ENCODE measurements at regions not wholly inside any gene's neighbourhood (a gene's known extent, or its start where the extent isn't known, plus 50 kb on each side); places are given as distances from the start of the nearest gene placed in this dataset.

- DNase-seq (ENCODE audit: low read depth): no peak
Measured at GRCh38 chr2:111219285-111219684, 98.6 kb downstream of the BCL2L11 start.

GRCh38 chr2:111219734-111220505, 99.2 kb downstream of the BCL2L11 start:
- no peak for DNase-seq (ENCODE audit: low read depth)

- no peak for DNase-seq (ENCODE audit: low read depth)
Measured at GRCh38 chr2:111220962-111221361, 100.2 kb downstream of the BCL2L11 start.

GRCh38 chr2:111221701-111222100, 101.0 kb downstream of the BCL2L11 start:
- no peak for DNase-seq (ENCODE audit: low read depth)

GRCh38 chr2:111222204-111222866, 101.6 kb downstream of the BCL2L11 start:
- DNase-seq (ENCODE audit: low read depth): no peak

GRCh38 chr2:111225856-111226255, 105.1 kb downstream of the BCL2L11 start:
- no peak for DNase-seq (ENCODE audit: low read depth)

- DNase-seq (ENCODE audit: low read depth): peak; percentile 48
Measured at GRCh38 chr2:111226876-111227700, 106.4 kb downstream of the BCL2L11 start.

- DNase-seq (ENCODE audit: low read depth): no peak
Measured at GRCh38 chr2:111227716-111228141, 107.0 kb downstream of the BCL2L11 start.

- no peak for DNase-seq (ENCODE audit: low read depth)
Measured at GRCh38 chr2:111231532-111232252, 111.0 kb downstream of the BCL2L11 start.

- no peak for DNase-seq (ENCODE audit: low read depth)
Measured at GRCh38 chr2:111235192-111236015, 114.7 kb downstream of the BCL2L11 start.

GRCh38 chr2:111236025-111236424, 115.3 kb downstream of the BCL2L11 start:
- DNase-seq (ENCODE audit: low read depth): no peak

- DNase-seq (ENCODE audit: low read depth): no peak
Measured at GRCh38 chr2:111238296-111238695, 117.6 kb downstream of the BCL2L11 start.

- DNase-seq (ENCODE audit: low read depth): no peak
Measured at GRCh38 chr2:111239107-111239506, 118.4 kb downstream of the BCL2L11 start.

GRCh38 chr2:111239581-111240249, 119.0 kb downstream of the BCL2L11 start:
- DNase-seq (ENCODE audit: low read depth): no peak

GRCh38 chr2:111243295-111243694, 122.6 kb downstream of the BCL2L11 start:
- DNase-seq (ENCODE audit: low read depth): no peak

- DNase-seq (ENCODE audit: low read depth): no peak
Measured at GRCh38 chr2:111244864-111245263, 124.2 kb downstream of the BCL2L11 start.

- DNase-seq (ENCODE audit: low read depth): no peak
Measured at GRCh38 chr2:111246620-111247061, 125.9 kb downstream of the BCL2L11 start.

GRCh38 chr2:111247491-111247890, 126.8 kb downstream of the BCL2L11 start:
- no peak for DNase-seq (ENCODE audit: low read depth)

GRCh38 chr2:111249806-111250205, 129.1 kb downstream of the BCL2L11 start:
- DNase-seq (ENCODE audit: low read depth): no peak

GRCh38 chr2:111250448-111251030, 129.8 kb downstream of the BCL2L11 start:
- DNase-seq (ENCODE audit: low read depth): no peak

All from stromal cell of bone marrow (primary cell).